BLaER1 (cell line): ENCODE measurements at regions not wholly inside any gene's neighbourhood (a gene's known extent, or its start where the extent isn't known, plus 50 kb on each side); places are given as distances from the start of the nearest gene placed in this dataset.

ENCODE experiments used
- H3K27ac ChIP-seq: shearing (Covaris generic); formaldehyde crosslinking; 2 replicates; pipeline ENCODE4 v1.8.1; 2022
- H3K27me3 ChIP-seq: shearing (Covaris generic); formaldehyde crosslinking; 2 replicates; pipeline ENCODE4 v1.8.1; 2022
- H3K36me3 ChIP-seq: shearing (Covaris generic); formaldehyde crosslinking; 2 replicates; pipeline ENCODE4 v1.8.1; 2022
- H3K4me1 ChIP-seq: shearing (Covaris generic); formaldehyde crosslinking; 2 replicates; pipeline ENCODE4 v1.8.1; 2022
- H3K4me2 ChIP-seq: shearing (Covaris generic); formaldehyde crosslinking; 2 replicates; pipeline ENCODE4 v1.8.1; 2022
- H3K4me3 ChIP-seq: shearing (Covaris generic); formaldehyde crosslinking; 2 replicates; pipeline ENCODE4 v1.8.1; 2022
- H3K9ac ChIP-seq: shearing (Covaris generic); formaldehyde crosslinking; 2 replicates; pipeline ENCODE4 v1.8.1; 2022
- H3K9me3 ChIP-seq: shearing (Covaris generic); formaldehyde crosslinking; 2 replicates; pipeline ENCODE4 v1.8.1; 2022
- H4K20me1 ChIP-seq: shearing (Covaris generic); formaldehyde crosslinking; 2 replicates; pipeline ENCODE4 v1.8.1; 2022
- Cebpa-rat ChIP-seq: shearing (Covaris generic); IDR thresholded peaks from 2 replicates; pipeline ENCODE4 v1.8.1; 2022

GRCh38 chr6:140040396-140040795 lies 665.9 kb upstream of the CITED2 start:
- Histone ChIP-seq H3K27ac (no peak overlapping the region), H4K20me1 (no peaks in the 10 kb centered on the region), H3K4me3 (no peak overlapping the region), H3K9ac (no peak overlapping the region), H3K4me2 (no peak overlapping the region), H3K9me3 (peaks cover 10% of the 10 kb centered on the region; the same call in 1 of the 2 replicates), H3K4me1 (peaks cover 13% of the 10 kb centered on the region), H3K36me3 (no peaks in the 10 kb centered on the region), H3K27me3 (no peaks in the 10 kb centered on the region)
- no peak for TF ChIP-seq Cebpa-rat

DNA sequence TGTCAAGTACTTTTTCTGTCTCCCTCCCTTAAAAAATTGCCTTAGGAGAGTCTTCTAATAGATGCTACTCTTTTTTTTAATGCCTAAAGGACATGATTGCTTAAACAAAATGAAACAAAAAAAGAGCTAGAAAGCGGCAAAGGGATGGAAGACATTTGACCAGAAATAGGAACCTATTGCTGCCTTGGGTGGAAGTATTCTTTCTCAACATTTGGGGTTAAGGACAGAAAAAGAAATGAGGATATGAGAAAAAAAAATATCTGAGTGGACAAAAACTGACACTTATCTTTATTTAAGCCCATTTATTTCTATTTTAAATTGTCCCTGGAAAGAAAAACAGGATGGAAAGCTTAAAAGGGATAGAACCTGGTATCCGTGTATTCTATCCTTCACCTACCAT lies 664.9 kb upstream of the CITED2 start:
- no peaks in the 10 kb centered on the region for H3K36me3 ChIP-seq
- no peaks in the 10 kb centered on the region for H3K27me3 ChIP-seq
- no peaks in the 10 kb centered on the region for H4K20me1 ChIP-seq
- no peak overlapping the region for H3K4me3 ChIP-seq
- TF ChIP-seq Cebpa-rat, result no peak
- no peak overlapping the region for H3K4me2 ChIP-seq
- peaks cover 10% of the 10 kb centered on the region; the same call in 1 of the 2 replicates for H3K9me3 ChIP-seq
- no peak overlapping the region for H3K9ac ChIP-seq
- H3K27ac ChIP-seq, result no peak overlapping the region
- H3K4me1 ChIP-seq, result peaks cover 13% of the 10 kb centered on the region

GRCh38 chr6:140036196-140036595 lies 661.7 kb upstream of the CITED2 start:
- Histone ChIP-seq H3K36me3 (no peaks in the 10 kb centered on the region), H3K9me3 (peaks cover 10% of the 10 kb centered on the region; the same call in 1 of the 2 replicates), H3K27ac (no peak overlapping the region), H3K4me3 (no peak overlapping the region), H3K4me2 (no peak overlapping the region), H4K20me1 (no peaks in the 10 kb centered on the region), H3K27me3 (no peaks in the 10 kb centered on the region), H3K9ac (no peak overlapping the region), H3K4me1 (no peaks in the 10 kb centered on the region)
- no peak for TF ChIP-seq Cebpa-rat

- Histone ChIP-seq H3K9me3 (peaks cover 16% of the 10 kb centered on the region), H3K36me3 (no peaks in the 10 kb centered on the region), H4K20me1 (no peaks in the 10 kb centered on the region), H3K9ac (no peak overlapping the region), H3K4me2 (no peak overlapping the region), H3K4me1 (no peaks in the 10 kb centered on the region), H3K27ac (no peak overlapping the region), H3K27me3 (no peaks in the 10 kb centered on the region), H3K4me3 (no peak overlapping the region)
- no peak for TF ChIP-seq Cebpa-rat
Measured at GRCh38 chr6:140032189-140032588, 657.7 kb upstream of the CITED2 start.

DNA sequence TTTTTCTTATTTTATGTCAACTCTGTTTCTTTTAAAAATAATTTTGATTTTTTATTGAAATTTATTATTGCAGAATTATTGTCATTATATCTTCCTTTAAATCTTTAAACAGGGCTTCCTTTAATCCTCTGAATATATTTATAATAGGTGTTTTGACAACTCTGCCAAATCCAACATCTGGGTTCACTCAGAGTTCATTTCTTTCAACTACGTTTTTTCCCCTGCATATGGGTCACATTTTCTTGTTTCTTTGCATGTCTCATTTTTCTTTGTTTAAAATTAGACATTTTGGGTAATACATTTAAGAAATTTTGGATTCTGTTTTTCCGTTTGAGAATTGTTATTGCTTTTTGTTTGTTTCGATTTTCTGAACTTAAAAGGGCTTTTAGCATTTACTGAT lies 655.1 kb upstream of the CITED2 start:
- Histone ChIP-seq H3K9ac (no peak overlapping the region), H3K4me1 (no peaks in the 10 kb centered on the region), H3K27ac (no peak overlapping the region), H3K4me3 (no peak overlapping the region), H4K20me1 (no peaks in the 10 kb centered on the region), H3K9me3 (peaks cover 8% of the 10 kb centered on the region), H3K27me3 (no peaks in the 10 kb centered on the region), H3K36me3 (no peaks in the 10 kb centered on the region), H3K4me2 (no peak overlapping the region)
- no peak for TF ChIP-seq Cebpa-rat

DNA sequence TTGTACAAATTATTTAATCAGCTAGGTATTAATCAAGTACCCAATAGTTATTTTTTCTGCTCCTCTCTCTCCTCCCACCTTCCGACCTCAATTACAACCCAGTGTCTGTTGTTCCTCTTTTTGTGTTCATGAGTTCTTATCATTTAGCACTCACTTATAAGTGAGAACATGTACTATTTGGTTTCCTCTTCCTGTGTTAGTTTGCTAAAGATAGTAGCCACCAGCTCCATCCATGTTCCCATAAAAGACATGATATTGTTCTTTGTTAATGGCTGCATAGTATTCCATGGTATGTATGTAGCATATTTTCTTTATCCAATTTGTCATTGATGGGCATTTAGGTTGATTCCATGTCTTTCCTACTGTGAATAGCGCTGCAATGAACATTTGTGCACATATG lies 652.8 kb upstream of the CITED2 start:
- Histone ChIP-seq H3K27me3 (no peaks in the 10 kb centered on the region), H3K36me3 (no peaks in the 10 kb centered on the region), H3K4me3 (no peak overlapping the region), H3K27ac (no peak overlapping the region), H3K4me2 (no peak overlapping the region), H3K9me3 (peaks cover 8% of the 10 kb centered on the region), H4K20me1 (no peaks in the 10 kb centered on the region), H3K4me1 (no peaks in the 10 kb centered on the region), H3K9ac (no peak overlapping the region)
- no peak for TF ChIP-seq Cebpa-rat

- no peak overlapping the region for H3K9ac ChIP-seq
- H3K4me1 ChIP-seq, result no peaks in the 10 kb centered on the region
- H3K36me3 ChIP-seq, result no peaks in the 10 kb centered on the region
- H4K20me1 ChIP-seq, result no peaks in the 10 kb centered on the region
- peaks cover 8% of the 10 kb centered on the region for H3K9me3 ChIP-seq
- no peak for TF ChIP-seq Cebpa-rat
- no peak overlapping the region for H3K4me2 ChIP-seq
- H3K27ac ChIP-seq, result no peak overlapping the region
- no peak overlapping the region for H3K4me3 ChIP-seq
- H3K27me3 ChIP-seq, result no peaks in the 10 kb centered on the region
Measured at GRCh38 chr6:140026546-140026945, 652.1 kb upstream of the CITED2 start.

DNA sequence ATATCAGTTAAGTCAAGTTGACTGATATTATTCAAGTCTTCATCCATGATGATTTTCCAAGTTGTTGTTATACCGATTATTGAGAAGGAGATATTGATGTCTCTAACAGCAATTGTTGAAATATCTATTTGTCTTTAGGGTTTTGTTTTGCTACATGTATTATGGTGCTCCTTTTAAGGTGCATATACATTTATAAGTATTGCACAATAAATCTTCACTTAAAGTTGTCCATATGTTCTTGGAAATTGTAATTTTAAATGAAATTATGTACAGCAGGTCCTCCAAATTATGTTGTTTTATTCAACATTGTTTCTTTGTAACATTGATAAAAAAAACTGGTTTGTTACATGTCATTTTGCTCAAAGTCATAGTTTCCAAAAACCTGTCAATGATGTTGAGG lies 650.7 kb upstream of the CITED2 start:
- Histone ChIP-seq H3K4me2 (no peak overlapping the region), H3K27ac (no peak overlapping the region), H3K4me1 (no peaks in the 10 kb centered on the region), H4K20me1 (no peaks in the 10 kb centered on the region), H3K9ac (no peak overlapping the region), H3K4me3 (no peak overlapping the region), H3K9me3 (peaks cover 21% of the 10 kb centered on the region), H3K36me3 (no peaks in the 10 kb centered on the region), H3K27me3 (no peaks in the 10 kb centered on the region)
- TF ChIP-seq Cebpa-rat, result no peak

DNA sequence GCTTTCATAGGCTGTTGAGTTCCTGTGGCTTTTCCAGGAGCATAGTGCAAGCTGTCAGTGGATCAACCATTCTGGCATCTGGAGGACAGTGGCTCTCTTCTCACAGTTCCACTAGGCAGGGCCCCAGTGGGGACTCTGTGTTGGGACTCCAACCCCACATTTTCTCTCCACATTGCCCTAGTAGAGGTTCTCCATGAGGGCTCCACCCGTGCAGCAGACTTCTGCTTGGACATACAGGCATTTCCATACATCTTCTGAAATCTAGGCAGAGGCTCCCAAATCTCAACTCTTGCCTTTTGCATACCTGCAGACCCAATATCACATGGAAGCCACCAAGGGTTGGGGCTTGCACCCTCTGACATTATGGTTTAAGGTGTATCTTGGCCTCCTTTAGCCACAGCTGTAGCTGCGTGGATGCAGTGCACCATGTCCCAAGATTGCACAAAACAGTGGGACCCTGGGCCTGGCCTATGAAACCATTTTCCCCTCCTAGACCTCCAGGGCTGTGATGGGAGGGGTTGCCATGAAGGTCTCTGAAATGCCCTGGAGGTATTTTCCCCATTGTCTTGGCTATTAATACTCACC lies 645.9 kb upstream of the CITED2 start:
- no peaks in the 10 kb centered on the region for H3K27me3 ChIP-seq
- no peak for TF ChIP-seq Cebpa-rat

DNA sequence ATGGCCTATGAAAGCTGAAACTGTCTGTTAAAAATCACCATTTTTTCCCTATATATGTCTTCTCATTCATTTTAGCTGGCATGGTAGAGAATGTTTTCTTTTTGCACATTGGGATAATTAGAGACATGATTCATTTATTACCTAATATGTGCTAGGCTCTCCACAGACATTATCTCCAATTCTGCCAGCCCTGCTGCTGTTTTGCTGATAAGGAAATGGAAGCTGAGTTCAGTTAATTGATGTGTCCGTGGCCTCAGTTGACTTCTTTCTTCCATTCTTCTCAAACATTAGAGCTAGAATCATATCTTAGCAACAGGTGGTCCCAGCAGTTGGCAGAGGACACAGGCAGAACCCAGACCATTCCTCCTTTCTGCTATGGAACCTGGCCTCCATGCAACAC lies 644.1 kb upstream of the CITED2 start:
- Histone ChIP-seq H3K27ac (no peak overlapping the region), H3K36me3 (no peaks in the 10 kb centered on the region), H3K9me3 (peaks cover 32% of the 10 kb centered on the region), H3K9ac (no peak overlapping the region), H3K27me3 (no peaks in the 10 kb centered on the region), H3K4me1 (no peaks in the 10 kb centered on the region), H4K20me1 (no peaks in the 10 kb centered on the region), H3K4me3 (no peak overlapping the region), H3K4me2 (no peak overlapping the region)
- no peak for TF ChIP-seq Cebpa-rat

More for the DNA sequence above, 645.9 kb upstream of the CITED2 start:
- no peak overlapping the region for H3K4me3 ChIP-seq
- H3K9ac ChIP-seq, result no peak overlapping the region
- no peak overlapping the region for H3K27ac ChIP-seq
- no peaks in the 10 kb centered on the region for H3K4me1 ChIP-seq
- peaks cover 29% of the 10 kb centered on the region for H3K9me3 ChIP-seq
- H4K20me1 ChIP-seq, result no peaks in the 10 kb centered on the region
- no peak overlapping the region for H3K4me2 ChIP-seq
- no peaks in the 10 kb centered on the region for H3K36me3 ChIP-seq

DNA sequence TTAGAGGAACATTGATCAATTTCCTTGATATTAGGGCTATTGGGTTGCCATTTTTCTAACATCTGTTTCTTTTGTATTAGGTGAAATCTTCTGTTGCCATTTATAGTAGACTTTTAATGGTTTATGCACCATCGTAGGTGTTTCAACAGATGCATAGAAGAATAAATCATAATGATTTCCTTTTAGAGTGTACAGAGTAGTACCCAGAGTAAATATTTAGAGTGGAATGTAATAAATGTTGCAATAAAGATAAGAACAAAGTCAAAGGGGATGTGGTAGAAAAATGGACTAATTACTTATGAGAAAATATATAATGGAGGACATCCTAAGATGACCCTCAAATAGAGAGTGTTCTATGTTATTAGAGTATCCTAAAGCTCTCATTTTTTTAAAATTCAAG lies 643.0 kb upstream of the CITED2 start:
- H4K20me1 ChIP-seq, result no peaks in the 10 kb centered on the region
- H3K4me1 ChIP-seq, result peaks cover 6% of the 10 kb centered on the region
- no peak overlapping the region for H3K4me2 ChIP-seq
- no peak overlapping the region for H3K4me3 ChIP-seq
- no peaks in the 10 kb centered on the region for H3K36me3 ChIP-seq
- H3K9ac ChIP-seq, result no peak overlapping the region
- peaks cover 42% of the 10 kb centered on the region for H3K9me3 ChIP-seq
- H3K27ac ChIP-seq, result no peak overlapping the region
- no peaks in the 10 kb centered on the region for H3K27me3 ChIP-seq
- TF ChIP-seq Cebpa-rat, result no peak
